ENCODE measurements at regions not wholly inside any gene's neighbourhood (a gene's known extent, or its start where the extent isn't known, plus 50 kb on each side); places are given as distances from the start of the nearest gene placed in this dataset.
A peak's percentile ranks its signal among the peaks of the same experiment; 100 is the strongest.
"Not testable (repeated sequence)": the region's sequence is repeated elsewhere in the genome, so short reads cannot be mapped to it uniquely, and the experiment has no call there.

DNA sequence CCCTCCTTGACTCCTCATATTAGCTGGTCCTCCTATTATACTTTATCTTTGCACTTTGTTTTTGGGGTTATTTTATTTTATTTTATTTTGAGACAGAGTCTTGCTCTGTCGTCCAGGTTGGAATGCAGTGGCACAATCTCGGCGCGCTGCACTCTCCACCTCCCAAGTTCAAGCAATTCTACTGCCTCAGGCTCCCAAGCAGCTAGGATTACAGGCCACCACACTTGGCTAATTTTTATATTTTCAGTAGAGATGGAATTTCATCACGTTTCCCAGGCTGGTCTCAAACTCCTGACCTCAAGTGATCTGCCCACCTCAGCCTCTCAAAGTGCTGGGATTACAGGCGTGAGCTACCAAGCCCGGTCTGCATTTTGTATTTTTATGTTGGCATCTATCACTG, 126.7 kb downstream of the FOXB1 start:
- DNase-seq (ENCODE audit: low read depth in 4 of 4, low spot score in 3 of 4) = no peak

DNA sequence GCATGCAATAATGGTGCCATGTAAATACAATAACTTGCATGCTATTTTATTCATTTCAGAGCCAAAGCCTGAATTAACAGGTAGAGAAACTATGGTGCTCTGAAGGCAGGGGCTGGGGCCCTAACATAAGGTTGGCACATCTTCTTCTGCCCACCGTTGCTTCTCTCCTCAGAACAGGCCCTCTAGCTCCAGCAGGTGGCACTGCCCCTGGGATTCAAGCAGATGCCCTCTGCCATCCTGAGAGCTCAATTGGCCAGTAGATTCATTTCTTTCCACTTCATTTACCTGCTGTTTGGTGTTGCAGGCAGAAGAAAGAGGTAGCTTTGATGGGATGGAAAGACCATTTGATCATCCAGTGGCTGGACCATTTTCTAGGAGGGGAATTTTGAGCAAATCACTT, 130.5 kb downstream of the FOXB1 start:
- no peak for DNase-seq (ENCODE audit: low read depth in 4 of 4, low spot score in 3 of 4)

DNA sequence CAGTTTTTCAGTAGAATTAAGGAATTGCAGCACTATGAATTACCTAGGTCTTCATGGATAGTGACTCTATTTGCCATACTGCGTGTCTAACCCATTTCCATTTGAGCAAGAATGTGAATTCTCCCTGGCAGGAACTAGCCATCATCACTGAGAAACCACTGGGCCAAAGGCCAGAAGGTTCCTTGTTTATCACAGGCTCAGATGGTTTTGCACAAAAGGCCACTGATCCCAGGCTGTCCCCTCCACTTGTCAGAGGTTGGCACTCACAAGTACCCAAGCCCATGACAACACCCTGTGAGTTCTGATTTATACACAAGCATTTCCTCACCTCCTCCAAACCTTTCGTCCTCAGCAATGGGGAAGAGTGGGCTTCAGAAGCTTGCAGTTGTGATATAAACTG, 131.8 kb downstream of the FOXB1 start:
- no peak for DNase-seq (ENCODE audit: low read depth in 4 of 4, low spot score in 3 of 4)

DNA sequence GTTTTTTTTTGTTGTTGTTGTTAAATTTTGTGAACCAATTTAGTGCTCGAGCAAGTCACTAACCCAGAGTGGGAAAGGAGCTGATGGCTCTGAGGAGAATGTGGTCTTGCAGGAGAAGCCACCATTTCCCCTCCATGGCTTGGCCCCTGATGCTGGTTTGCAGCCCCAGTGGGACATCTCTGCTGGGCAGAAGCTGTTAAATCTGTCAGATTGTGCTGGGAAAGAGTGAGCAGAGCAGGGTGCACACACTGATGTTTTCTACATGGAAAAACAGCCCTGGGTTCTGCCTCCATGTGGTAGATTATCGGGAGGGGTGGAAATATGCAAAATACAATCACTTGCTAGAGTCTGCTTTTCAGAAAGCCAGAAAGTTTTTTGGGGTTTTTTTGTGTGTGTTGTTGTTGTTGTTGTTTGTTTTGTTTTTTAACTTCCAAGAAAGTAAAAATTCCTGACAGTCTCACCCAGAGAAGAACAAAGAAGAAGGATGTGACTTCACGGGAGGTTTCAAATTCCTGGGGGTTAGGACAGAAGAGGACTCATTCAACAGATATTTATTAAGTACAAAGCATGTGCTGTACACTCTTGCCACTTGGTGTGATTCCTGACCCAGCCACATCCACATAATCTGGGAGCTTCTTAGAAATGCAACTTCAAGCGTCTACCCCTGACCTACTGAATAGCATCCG, 133.7 kb downstream of the FOXB1 start:
- no peak for DNase-seq (ENCODE audit: low read depth in 4 of 4, low spot score in 3 of 4)

DNA sequence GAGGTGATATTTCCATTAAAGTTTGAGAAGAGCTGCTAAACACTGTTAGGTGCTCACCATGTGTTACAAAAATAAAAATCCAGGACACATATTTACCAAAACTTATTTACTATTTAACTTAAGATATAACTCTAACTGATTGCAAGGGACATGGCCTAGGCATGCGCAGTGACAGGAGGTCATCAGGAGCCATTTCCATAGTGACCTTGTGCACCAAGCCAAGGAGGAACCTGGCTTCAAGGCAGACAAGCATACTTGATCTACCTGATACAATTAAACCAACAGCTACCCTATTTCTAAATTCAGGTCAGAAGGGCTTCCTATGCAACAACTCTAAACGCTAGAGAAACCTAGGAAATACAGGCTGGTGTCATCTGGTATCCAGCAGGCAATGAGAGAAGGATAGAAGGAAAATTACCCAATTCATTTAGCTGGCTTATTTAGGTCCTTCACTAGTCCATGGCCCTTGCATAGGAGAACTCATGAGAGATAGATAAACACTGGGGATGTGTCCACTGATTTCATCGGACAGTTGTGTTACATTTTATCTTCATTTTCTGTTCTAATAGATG, 134.4 kb downstream of the FOXB1 start:
- DNase-seq (ENCODE audit: low read depth in 4 of 4, low spot score in 3 of 4) = no peak

DNA sequence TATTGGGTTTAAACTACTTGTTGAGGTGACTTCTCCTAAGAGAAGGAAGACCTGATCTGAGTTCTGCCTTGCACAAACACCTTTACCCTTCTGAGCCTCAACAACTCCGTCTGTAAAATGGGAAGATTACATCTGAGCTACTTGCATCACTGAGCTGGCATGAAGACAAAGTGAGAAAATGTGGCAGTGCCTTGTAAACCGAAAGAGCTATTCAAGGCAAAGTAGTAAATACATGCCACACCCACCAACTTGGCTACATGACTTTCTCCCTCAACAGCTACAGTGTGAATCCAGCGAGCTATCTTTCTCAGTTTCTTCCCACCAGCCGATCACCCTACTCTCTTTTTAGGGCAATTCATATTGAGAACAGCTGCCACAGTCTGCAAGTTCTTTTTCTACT, 148.3 kb downstream of the FOXB1 start:
- DNase-seq (ENCODE audit: low read depth in 4 of 4, low spot score in 3 of 4) = no peak

DNA sequence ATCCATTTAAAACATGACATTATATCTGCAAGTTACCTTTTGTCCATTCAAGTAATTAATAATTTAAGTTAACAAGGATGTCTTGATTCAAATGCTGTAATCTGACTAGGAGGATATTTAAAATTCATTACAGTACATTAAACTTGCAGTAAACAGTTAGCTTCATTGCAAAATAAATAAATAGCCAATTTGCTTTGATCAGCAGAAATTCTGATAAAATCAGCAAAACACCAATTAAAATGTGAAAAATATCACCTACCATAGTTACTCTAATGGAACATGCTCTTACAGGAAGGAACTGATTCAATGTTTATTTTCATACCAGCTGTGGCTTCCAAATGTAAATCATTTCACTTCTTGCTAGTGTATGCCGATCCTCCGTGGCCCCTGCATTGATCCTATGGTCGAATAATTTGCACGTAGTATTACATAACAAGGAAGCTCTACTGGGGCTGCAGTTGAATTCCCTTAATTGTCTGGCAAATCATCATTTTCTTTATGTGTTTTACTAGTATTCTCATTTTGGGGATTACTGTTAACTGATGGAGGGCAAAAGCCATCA, 150.7 kb downstream of the FOXB1 start:
- DNase-seq (ENCODE audit: low read depth in 4 of 4, low spot score in 3 of 4) = no peak

DNA sequence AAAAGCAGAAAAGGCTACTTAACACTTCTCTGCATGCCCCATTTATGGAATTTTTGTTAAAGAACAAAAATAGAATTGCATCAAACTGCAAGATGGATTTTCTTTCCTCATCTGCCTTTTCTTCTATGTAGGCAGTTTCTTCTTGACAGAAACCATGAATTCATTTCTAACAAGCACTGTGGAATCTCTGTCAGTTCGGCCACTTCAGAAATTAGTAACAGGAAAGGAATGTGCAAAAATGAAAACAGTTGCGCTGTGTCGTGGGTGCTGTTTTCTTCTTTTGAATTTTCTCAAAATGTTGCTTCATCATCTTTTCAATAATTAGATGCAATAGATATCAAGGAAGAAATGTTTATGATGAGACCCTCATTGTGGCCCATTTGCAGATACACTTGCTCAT, 151.6 kb downstream of the FOXB1 start:
- DNase-seq (ENCODE audit: low read depth in 4 of 4, low spot score in 3 of 4) = no peak

DNA sequence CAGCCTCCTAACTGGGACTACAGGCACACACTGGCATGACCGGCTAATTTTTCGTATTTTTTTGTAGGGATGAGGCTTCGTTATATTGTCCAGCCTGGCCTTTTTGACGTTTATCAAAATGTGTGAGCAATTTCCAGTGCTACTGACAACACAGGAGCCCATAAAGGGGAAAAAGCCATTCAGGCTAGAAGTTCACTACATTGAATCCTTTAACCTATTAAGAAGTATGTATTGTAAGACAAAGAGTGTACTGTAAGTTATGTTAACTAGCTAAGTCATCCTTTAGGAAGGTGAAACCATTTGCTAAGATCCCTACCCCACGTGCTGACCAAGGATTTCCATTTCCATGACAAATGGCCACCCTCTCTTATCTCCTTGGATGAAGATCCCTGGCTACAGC, 156.8 kb downstream of the FOXB1 start:
- DNase-seq (ENCODE audit: low read depth in 4 of 4, low spot score in 3 of 4) = no peak

DNA sequence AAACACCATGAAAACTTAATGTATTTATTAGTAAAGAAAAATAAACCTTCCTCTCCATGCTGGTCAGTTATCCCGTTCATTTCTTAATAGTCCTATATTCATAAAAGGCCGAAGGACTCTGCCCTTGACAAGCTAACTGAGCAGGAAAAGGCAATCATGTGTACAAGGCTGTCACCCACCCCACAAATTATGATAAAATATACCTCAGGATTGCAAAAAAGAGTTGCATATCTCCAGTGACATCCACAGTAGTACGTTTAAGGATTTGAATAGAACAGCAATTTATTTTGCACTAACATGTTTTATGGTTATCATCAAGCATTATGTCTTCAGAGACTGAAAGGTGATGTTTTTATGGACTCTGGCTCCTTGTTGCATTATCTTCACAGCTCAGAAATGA, 157.6 kb downstream of the FOXB1 start:
- DNase-seq (ENCODE audit: low read depth in 4 of 4, low spot score in 3 of 4) = no peak

DNA sequence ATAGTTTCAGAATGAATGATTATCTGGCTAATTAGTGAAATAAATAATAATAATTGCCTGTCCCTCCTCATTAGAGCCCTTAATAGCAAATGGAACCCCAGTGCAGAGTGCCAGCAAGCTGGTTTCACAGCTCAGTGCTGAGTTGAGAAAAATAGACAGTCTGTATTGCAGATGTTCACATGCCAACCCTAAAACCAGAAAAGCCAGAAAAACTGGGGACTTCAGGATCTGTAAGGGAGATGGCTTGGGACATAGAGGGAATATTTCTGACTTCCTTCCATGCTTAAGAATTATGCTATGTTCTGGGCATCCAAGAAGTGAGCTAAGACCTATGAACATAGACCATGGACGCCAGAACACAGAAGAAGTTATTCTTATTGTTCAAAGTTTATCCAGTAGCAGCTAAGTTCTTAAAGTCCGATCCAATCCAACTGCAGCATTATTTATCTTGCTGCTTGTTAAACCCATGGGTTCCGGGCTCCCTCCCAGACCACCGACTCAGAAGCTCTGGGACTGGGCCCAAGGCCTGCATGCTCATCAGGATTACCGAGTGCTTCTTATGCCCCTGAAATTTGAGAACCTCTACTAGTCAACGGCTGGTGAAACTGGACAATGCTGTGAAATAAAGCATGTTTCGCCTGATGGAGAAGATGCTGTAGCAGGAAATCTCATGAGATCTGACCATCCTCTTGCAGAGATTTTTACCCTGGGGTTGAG, 158.3 kb downstream of the FOXB1 start:
- no peak for DNase-seq (ENCODE audit: low read depth in 4 of 4, low spot score in 3 of 4)

DNA sequence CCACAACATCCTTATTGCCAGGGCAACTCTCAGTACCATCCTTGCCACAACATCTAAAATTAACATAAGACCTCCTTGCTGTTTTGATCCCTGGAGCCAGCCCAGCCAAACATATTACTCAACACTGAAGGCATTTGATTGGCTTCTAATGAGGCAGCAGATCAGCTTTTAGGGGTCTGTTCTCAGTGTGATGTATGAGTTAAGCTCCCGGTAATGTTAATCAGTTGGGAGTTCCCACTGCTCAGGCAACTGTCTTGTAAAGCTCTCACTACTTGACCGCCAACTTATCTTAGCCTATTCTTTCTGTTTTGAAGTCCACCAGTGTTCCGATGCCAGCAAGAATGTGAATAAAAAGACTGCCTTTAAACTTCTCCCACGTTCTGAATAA, 158.9 kb downstream of the FOXB1 start:
- DNase-seq (ENCODE audit: low read depth in 4 of 4, low spot score in 3 of 4) = no peak

DNA sequence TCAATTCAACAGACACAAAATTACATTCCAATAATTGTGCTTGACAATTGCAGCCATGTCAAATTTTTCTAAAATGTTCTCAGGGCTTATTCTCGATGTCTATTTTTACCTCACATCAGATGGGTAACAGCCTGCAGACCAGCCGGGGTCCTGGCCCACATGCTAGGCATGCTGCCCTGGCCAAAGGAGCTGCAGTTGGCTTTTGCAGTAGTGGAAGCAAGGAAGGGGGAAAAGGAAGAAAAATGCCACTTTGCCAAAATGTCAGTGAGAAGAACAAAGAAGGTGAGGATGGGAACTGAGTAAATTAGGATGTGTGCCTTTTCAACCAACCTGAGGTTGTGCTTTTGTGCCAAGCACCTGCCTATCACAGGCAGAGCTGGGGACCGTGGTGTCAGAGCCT, 161.0 kb downstream of the FOXB1 start:
- no peak for DNase-seq (ENCODE audit: low read depth in 4 of 4, low spot score in 3 of 4)

DNA sequence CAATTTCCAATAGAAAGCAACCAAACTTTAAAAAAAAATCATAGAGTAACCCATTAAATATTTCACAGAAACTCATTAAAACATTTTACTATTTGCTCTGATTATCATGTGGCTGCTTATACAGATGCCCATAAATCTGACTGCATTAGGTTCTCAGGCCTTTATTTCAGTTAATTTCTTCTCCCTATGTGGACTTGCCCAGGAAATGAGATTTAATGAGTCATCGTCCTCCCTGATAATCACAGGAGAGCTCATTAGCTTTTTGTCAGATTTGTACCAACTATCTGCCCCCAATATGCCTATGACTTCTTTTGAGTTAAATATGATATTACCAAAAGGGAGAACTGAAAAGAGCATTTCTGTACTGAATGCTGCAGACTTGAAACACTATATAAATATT, 168.0 kb downstream of the FOXB1 start:
- no peak for DNase-seq (ENCODE audit: low read depth in 4 of 4, low spot score in 3 of 4)

DNA sequence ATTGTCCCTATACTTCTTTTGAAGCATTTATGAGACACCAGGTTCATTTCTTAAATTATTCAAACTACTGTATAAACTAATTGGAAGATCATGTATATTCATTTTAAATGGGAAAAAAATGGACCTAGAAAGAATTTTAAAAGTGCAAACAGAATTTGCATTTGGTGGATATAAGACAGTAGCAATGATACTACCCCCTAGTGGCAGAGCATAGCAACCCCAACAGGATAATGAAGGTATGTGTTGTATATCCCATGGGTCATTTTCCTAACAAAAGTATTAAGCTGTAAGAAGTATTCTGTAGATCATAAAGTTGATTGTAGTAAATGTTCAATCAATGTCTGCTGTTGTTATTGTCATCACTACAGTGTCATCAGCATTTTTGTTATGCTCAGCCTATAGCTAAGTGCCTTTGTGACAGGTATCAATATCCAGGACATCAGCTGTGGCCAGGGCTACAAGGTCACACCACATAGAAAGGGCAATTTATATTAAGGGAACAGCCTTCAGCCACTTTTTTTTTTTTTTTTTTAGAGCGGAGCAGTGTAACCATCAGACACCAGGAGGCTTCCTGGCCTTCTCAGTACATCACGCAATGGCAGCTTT, 175.8 kb downstream of the FOXB1 start:
- peak in 1 of 4 donors; percentile 7 for DNase-seq (ENCODE audit: low read depth in 4 of 4, low spot score in 3 of 4)

DNA sequence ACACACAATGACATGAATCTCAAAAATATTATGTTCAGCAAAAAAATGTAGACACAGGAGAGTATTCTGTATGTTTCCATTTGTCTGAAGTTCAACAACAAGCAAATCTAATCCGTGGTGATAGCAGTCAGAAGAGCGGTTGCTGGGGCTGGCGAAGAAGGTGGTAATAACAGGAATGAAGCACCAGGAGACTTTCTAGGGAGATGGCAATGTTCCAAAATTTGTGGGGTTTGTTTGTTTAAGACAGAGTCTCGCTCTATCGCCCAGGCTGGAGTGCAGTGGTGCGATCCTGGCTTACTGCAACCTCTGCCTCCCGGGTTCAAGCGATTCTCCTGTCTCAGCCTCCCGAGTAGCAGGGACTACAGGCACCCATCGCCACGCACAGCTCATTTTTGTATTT, 177.8 kb downstream of the FOXB1 start:
- not testable (repeated sequence) for DNase-seq (ENCODE audit: low read depth in 4 of 4, low spot score in 3 of 4)

DNA sequence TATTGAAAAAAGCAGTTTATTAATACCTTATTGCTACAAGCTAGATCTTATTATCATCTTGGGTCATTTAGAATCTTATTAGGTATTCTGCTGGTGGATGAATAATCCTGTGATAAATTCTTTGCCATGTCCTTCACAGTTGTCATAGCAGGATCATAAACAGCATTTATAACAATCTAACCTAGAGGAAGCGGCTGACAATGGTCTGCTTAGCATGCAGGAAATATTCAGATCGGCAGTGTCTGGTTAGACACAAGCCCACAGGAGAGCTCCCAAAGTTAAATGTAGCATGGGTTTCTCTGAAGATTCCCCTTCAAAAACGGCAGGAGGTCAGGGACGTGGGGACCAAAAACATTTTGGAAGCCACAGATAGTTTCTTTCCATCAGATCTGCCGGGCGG, 179.3 kb downstream of the FOXB1 start:
- DNase-seq (ENCODE audit: low read depth in 4 of 4, low spot score in 3 of 4) = no peak

DNA sequence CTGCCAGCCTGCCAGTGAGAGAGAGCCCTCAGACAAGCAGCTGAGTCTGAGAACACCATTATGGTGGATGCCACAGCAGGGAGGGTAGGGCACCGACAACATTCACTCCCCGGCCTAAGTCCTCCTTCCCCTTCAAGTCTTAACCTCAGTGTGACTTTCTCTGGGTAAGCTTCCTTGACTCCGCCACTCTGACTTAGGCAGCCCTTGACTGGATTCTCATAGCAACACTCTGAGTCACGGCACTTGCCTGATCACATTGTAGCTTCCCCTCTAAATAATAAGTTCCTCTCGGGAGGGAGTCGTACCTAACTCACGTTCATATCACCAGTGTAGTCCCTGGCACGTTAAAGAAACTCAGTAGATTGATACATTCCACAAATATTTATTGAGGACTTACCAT, 180.5 kb downstream of the FOXB1 start:
- DNase-seq (ENCODE audit: low read depth in 4 of 4, low spot score in 3 of 4) = no peak

DNA sequence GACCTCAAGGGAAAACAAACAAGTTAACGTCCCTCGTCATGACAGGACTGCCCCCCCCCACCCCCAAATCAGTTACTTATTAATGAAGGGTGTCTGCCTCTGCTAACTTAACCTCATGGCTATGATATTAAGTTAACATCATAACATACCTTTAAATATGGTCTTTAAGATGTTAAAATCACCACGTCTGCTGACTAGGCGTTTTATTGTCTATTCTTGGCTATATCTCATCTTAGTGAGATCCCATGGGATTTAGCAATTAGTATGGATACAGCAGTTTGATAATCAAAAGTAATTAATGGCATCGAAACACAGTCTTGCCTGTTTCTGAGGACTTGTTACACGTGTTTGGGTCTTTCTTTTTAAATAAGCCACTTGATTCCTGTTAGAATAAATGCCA, 186.9 kb downstream of the FOXB1 start:
- DNase-seq (ENCODE audit: low read depth in 4 of 4, low spot score in 3 of 4) = no peak

DNA sequence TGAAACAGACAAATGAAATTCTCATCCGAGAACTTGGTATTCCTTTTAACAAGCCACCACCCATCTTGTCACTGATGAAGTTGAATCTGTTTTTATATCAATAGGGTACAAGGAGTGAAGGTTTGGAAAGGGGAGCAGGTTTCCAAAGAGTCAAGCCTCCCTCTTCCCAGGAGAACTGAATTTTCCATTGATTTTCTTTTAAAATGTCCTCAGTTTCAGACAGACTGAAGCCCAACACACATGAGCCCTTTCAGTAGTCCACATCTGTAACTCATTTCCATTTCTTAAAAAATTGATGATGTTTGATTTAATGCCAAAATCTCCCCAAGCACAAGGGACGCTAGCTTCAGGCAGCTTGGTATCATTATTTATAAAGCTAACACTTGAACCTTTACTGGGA, 187.7 kb downstream of the FOXB1 start:
- DNase-seq (ENCODE audit: low read depth in 4 of 4, low spot score in 3 of 4) = no peak

DNA sequence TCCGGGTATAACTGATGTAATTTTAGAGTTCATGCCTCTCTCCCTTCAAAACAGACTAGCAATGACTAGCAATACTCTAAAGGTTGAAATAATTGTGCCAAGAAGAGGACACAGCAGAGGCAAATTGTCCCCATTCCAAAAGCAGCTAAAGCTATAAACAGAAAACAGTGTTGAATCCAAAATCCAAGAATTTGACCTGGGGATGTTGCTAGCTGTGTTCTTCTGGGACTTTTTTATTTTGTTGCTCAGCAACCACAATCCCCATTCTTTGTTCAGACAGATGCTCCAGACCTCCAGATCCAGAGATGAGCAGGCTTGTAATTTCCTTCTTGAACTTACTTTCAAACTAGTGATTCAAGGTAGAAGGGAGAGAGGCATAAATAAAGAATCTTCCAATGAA, 191.5 kb downstream of the FOXB1 start:
- no peak for DNase-seq (ENCODE audit: low read depth in 4 of 4, low spot score in 3 of 4)

Measured in left renal pelvis (tissue), 4 donors.